H9 (cell line): ENCODE measurements at regions not wholly inside any gene's neighbourhood (a gene's known extent, or its start where the extent isn't known, plus 50 kb on each side); places are given as distances from the start of the nearest gene placed in this dataset.

Source experiments
- DNase-seq: peaks from one replicate; pipeline ENCODE4 v3.0.0-alpha.2; 2017
- H2AFZ ChIP-seq: one replicate; pipeline ENCODE4 v1.6.1; 2013; ENCODE audit warnings: mild to moderate bottlenecking, low read length, control low read depth, moderate library complexity
- H2AK5ac ChIP-seq: 2 replicates; pipeline ENCODE4 v1.6.1; 2013; ENCODE audit warnings: low read length, control low read depth, mixed read lengths; ENCODE audit not compliant: insufficient read length
- H2BK120ac ChIP-seq: one replicate; pipeline ENCODE4 v1.6.1; 2013; ENCODE audit warnings: low read depth, mild to moderate bottlenecking, low read length, control low read depth, inconsistent platforms; ENCODE audit not compliant: poor library complexity, severe bottlenecking
- H2BK12ac ChIP-seq: 2 replicates; pipeline ENCODE4 v1.6.1; 2013; ENCODE audit warnings: low read length, control low read depth, mixed read lengths, low read depth; ENCODE audit not compliant: insufficient read length
- H2BK15ac ChIP-seq: 2 replicates; pipeline ENCODE4 v1.6.1; 2013; ENCODE audit warnings: low read depth, low read length, control low read depth
- H2BK20ac ChIP-seq: one replicate; pipeline ENCODE4 v1.6.1; 2013; ENCODE audit warnings: low read depth, mild to moderate bottlenecking, low read length, control low read depth, inconsistent platforms; ENCODE audit not compliant: poor library complexity, severe bottlenecking
- H2BK5ac ChIP-seq: 2 replicates; pipeline ENCODE4 v1.6.1; 2013; ENCODE audit warnings: low read length, control low read depth, mixed read lengths; ENCODE audit not compliant: insufficient read length
- H3K14ac ChIP-seq: 2 replicates; pipeline ENCODE4 v1.6.1; 2013; ENCODE audit warnings: low read length, control low read depth; ENCODE audit not compliant: insufficient read depth
- H3K18ac ChIP-seq: 2 replicates; pipeline ENCODE4 v1.6.1; 2013; ENCODE audit warnings: low read depth, mild to moderate bottlenecking, mixed read lengths, low read length, control low read depth; ENCODE audit not compliant: insufficient read length
- H3K23ac ChIP-seq: 2 replicates; pipeline ENCODE4 v1.6.1; 2013; ENCODE audit warnings: low read length, control low read depth, mixed read lengths, low read depth; ENCODE audit not compliant: insufficient read length
- H3K23me2 ChIP-seq: 2 replicates; pipeline ENCODE4 v1.6.1; 2013; ENCODE audit warnings: low read depth, mild to moderate bottlenecking, mixed read lengths, low read length, control low read depth; ENCODE audit not compliant: insufficient read length, poor library complexity, severe bottlenecking
- H3K27ac ChIP-seq: 2 replicates; pipeline ENCODE4 v1.5.1; 2013; ENCODE audit warnings: low read length, control low read depth, mixed read lengths, low read depth; ENCODE audit not compliant: insufficient read length
- H3K27me3 ChIP-seq: 2 replicates; pipeline ENCODE4 v1.6.1; 2013; ENCODE audit warnings: low read length, control low read depth, inconsistent platforms; ENCODE audit not compliant: insufficient read depth
- H3K4ac ChIP-seq: 2 replicates; pipeline ENCODE4 v1.6.1; 2013; ENCODE audit warnings: low read depth, mild to moderate bottlenecking, control low read depth, inconsistent platforms, low read length, moderate library complexity
- H3K4me1 ChIP-seq: 2 replicates; pipeline ENCODE4 v1.6.1; 2013; ENCODE audit warnings: low read length, control low read depth, inconsistent platforms; ENCODE audit not compliant: insufficient read depth
- H3K4me2 ChIP-seq: 2 replicates; pipeline ENCODE4 v1.6.1; 2013; ENCODE audit warnings: low read length, control low read depth, mixed read lengths; ENCODE audit not compliant: insufficient read length, insufficient read depth
- H3K56ac ChIP-seq: 2 replicates; pipeline ENCODE4 v1.6.1; 2013; ENCODE audit warnings: low read depth, mild to moderate bottlenecking, mixed read lengths, low read length, control low read depth; ENCODE audit not compliant: insufficient read length
- H3K79me1 ChIP-seq: 2 replicates; pipeline ENCODE4 v1.6.1; 2013; ENCODE audit warnings: low read depth, mild to moderate bottlenecking, moderate library complexity, low read length, control low read depth, inconsistent platforms; ENCODE audit not compliant: insufficient read depth, poor library complexity, severe bottlenecking
- H3K79me2 ChIP-seq: 2 replicates; pipeline ENCODE4 v1.6.1; 2013; ENCODE audit warnings: low read length, control low read depth, inconsistent platforms; ENCODE audit not compliant: insufficient read depth
- H3K9ac ChIP-seq: 2 replicates; pipeline ENCODE4 v1.6.1; 2013; ENCODE audit warnings: low read length, control low read depth, mixed read lengths; ENCODE audit not compliant: insufficient read length; ENCODE audit errors: extremely low read depth
- H3K9me3 ChIP-seq: one replicate; pipeline ENCODE4 v1.6.1; 2013; ENCODE audit warnings: low read depth, low read length, inconsistent platforms; ENCODE audit not compliant: control insufficient read depth
- H3T11ph ChIP-seq: one replicate; pipeline ENCODE4 v1.6.1; 2013; ENCODE audit warnings: mild to moderate bottlenecking, low read length, control low read depth, inconsistent platforms
- H4K20me1 ChIP-seq: one replicate; pipeline ENCODE4 v1.6.1; 2013; ENCODE audit not compliant: control insufficient read depth, insufficient read length, insufficient read depth
- H4K5ac ChIP-seq: 2 replicates; pipeline ENCODE4 v1.6.1; 2013; ENCODE audit warnings: low read depth, mild to moderate bottlenecking, mixed read lengths, low read length, control low read depth; ENCODE audit not compliant: insufficient read length
- H4K8ac ChIP-seq: replicated peaks from 2 replicates; pipeline ENCODE4 v1.6.1; 2013; ENCODE audit warnings: low read length, control low read depth, mixed read lengths, low read depth; ENCODE audit not compliant: insufficient read length
- H4K91ac ChIP-seq: 2 replicates; pipeline ENCODE4 v1.6.1; 2013; ENCODE audit warnings: low read depth, mild to moderate bottlenecking, moderate library complexity, mixed read lengths, low read length, control low read depth; ENCODE audit not compliant: insufficient read length
- H3K27ac Mint-ChIP-seq, 3 experiments: 2 replicates in 2 of 3; 3 replicates in 1 of 3; pipeline ENCODE4 v1.8.0; 2020 to 2021; ENCODE audit warnings: mixed read lengths in 3 of 3, mild to moderate bottlenecking in 1 of 3, moderate library complexity in 1 of 3
- H3K27me3 Mint-ChIP-seq: 2 replicates; pipeline ENCODE4 v1.8.0; 2021; ENCODE audit warnings: low read depth, mild to moderate bottlenecking, moderate library complexity, mixed read lengths
- H3K36me3 Mint-ChIP-seq, 3 experiments: 2 replicates in 2 of 3; 3 replicates in 1 of 3; pipeline ENCODE4 v1.8.0; 2020 to 2021; ENCODE audit warnings: low read depth in 3 of 3, mixed read lengths in 3 of 3; ENCODE audit not compliant: insufficient read depth in 1 of 3
- H3K4me1 Mint-ChIP-seq, 2 experiments: 2 replicates each; pipeline ENCODE4 v1.8.0; 2020; ENCODE audit warnings: mixed read lengths in 2 of 2
- H3K4me3 Mint-ChIP-seq, 2 experiments: 2 replicates in 1 of 2; 3 replicates in 1 of 2; pipeline ENCODE4 v1.8.0; 2020 to 2021; ENCODE audit warnings: mild to moderate bottlenecking in 2 of 2, mixed read lengths in 2 of 2, moderate library complexity in 1 of 2
- H3K9me3 Mint-ChIP-seq, 2 experiments: 2 replicates in 1 of 2; 3 replicates in 1 of 2; pipeline ENCODE4 v1.8.0; 2020; ENCODE audit warnings: mild to moderate bottlenecking in 2 of 2, mixed read lengths in 2 of 2, moderate library complexity in 1 of 2
- CTCF ChIP-seq: fragments of 200-600 bp; sonication (generic); conservative IDR thresholded peaks from 3 replicates; pipeline ENCODE4 v1.8.0; 2021; ENCODE audit warnings: antibody characterized with exemption, mild to moderate bottlenecking

DNA sequence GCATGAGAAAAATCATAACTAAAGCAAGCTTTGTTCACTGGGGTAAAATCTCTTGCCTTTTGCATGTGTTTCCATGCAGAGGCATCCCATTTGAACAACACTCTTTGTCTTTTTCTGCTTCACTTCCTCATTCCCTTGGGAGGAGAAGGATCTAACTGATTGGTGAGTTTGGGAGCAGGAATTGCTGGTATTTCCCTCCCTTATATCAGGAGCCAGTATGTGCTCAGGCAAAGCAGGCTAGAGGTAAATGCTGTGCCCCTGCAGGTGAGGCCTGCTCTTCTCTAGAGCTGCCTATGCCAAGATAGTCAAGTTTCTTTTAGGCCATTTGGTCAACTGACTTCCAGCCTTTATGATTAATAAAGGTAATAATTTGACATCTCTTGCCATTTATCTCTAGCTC, 179.9 kb downstream of the COX7C start:
- no peaks in the 10 kb centered on the region for H3K23me2 ChIP-seq
- no peaks in the 10 kb centered on the region for H3K27me3 ChIP-seq
- H3K4me3 Mint-ChIP-seq, result no peak overlapping the region
- H2BK5ac ChIP-seq, result no peak overlapping the region
- no peak overlapping the region for H3K4me2 ChIP-seq
- H4K91ac ChIP-seq, result no peak overlapping the region
- H4K5ac ChIP-seq, result no peak overlapping the region
- no peaks in the 10 kb centered on the region for H4K20me1 ChIP-seq
- no peak overlapping the region for H3K18ac ChIP-seq
- H3K27me3 Mint-ChIP-seq, result no peaks in the 10 kb centered on the region; the same call in 1 of the 2 replicates
- TF ChIP-seq CTCF, result no peak
- peak overlapping the region in 1 of 3 experiments; percentile 49; a peak in 1 of 7 replicates for H3K27ac Mint-ChIP-seq
- H3K4ac ChIP-seq, result no peak overlapping the region
- peaks cover 16 to 18% of the 10 kb centered on the region in 2 experiments for H3K4me1 Mint-ChIP-seq
- H3K27ac ChIP-seq, result no peak overlapping the region
- H2BK20ac ChIP-seq, result no peak overlapping the region
- peak overlapping the region; percentile 66 for H2AFZ ChIP-seq
- no peak overlapping the region for H3K14ac ChIP-seq
- no peak overlapping the region for H3T11ph ChIP-seq
- H2AK5ac ChIP-seq, result no peak overlapping the region
- H2BK12ac ChIP-seq, result no peak overlapping the region
- no peaks in the 10 kb centered on the region for H3K79me1 ChIP-seq
- H3K9me3 Mint-ChIP-seq, result no peaks in the 10 kb centered on the region
- H3K56ac ChIP-seq, result no peak overlapping the region
- H2BK120ac ChIP-seq, result no peak overlapping the region
- no peak overlapping the region for H3K23ac ChIP-seq
- no peaks in the 10 kb centered on the region for H3K36me3 Mint-ChIP-seq
- no peak overlapping the region for H3K9ac ChIP-seq
- no peak overlapping the region for H2BK15ac ChIP-seq
- no peaks in the 10 kb centered on the region for H3K9me3 ChIP-seq
- no peak overlapping the region for H4K8ac ChIP-seq
- H3K79me2 ChIP-seq, result no peaks in the 10 kb centered on the region
- peak; percentile 68 for DNase-seq
- H3K4me1 ChIP-seq, result no peaks in the 10 kb centered on the region
